ENCODE measurements at regions not wholly inside any gene's neighbourhood (a gene's known extent, or its start where the extent isn't known, plus 50 kb on each side); places are given as distances from the start of the nearest gene placed in this dataset.

- TF ChIP-seq CTCF (IDR thresholded peaks at IDR 0.05 in 2 of 3, conservative IDR thresholded peaks at IDR 0.05 in 1 of 3; ENCODE audit: borderline replicate concordance in 1 of 3, insufficient read depth in 1 of 3, low read depth in 2 of 3, low read length in 2 of 3): no peak
- no peak for TF ChIP-seq EZH2 (IDR thresholded peaks at IDR 0.05)
- TF ChIP-seq REST (IDR thresholded peaks at IDR 0.05; ENCODE audit: low read depth): no peak
- no peak for TF ChIP-seq MAX (IDR thresholded peaks at IDR 0.05)
- TF ChIP-seq POLR2A (IDR thresholded peaks at IDR 0.05; ENCODE audit: borderline replicate concordance, extremely low read depth, insufficient read depth, insufficient read length): no peak
- no peak for TF ChIP-seq ZNF274 (IDR thresholded peaks at IDR 0.05; ENCODE audit: low read depth, low read length)
- no peak for TF ChIP-seq ZFX (IDR thresholded peaks at IDR 0.05)
- TF ChIP-seq ZBTB33 (IDR thresholded peaks at IDR 0.05; ENCODE audit: extremely low read depth, insufficient replicate concordance, low read length): no peak
- TF ChIP-seq POLR2AphosphoS5 (IDR thresholded peaks at IDR 0.05; ENCODE audit: low read depth, low read length): no peak
Measured at GRCh38 chr6:23213193-23213592, 643.8 kb downstream of the HDGFL1 start.
